B cell (primary cell): ENCODE measurements at regions not wholly inside any gene's neighbourhood (a gene's known extent, or its start where the extent isn't known, plus 50 kb on each side); places are given as distances from the start of the nearest gene placed in this dataset.

Experiments
- EZH2 ChIP-seq: IDR thresholded peaks from 2 replicates; pipeline ENCODE4 v1.6.1; 2012; ENCODE audit warnings: borderline replicate concordance, low read depth, mild to moderate bottlenecking, moderate library complexity, low read length; ENCODE audit not compliant: insufficient read depth, poor library complexity, severe bottlenecking
- TF ChIP-seq, protein P1 (sequence below): fragments of 200-600 bp; IDR thresholded peaks from one replicate; pipeline ENCODE4 v1.8.0; 2022; ENCODE audit warnings: antibody characterized with exemption, mild to moderate bottlenecking

DNA sequence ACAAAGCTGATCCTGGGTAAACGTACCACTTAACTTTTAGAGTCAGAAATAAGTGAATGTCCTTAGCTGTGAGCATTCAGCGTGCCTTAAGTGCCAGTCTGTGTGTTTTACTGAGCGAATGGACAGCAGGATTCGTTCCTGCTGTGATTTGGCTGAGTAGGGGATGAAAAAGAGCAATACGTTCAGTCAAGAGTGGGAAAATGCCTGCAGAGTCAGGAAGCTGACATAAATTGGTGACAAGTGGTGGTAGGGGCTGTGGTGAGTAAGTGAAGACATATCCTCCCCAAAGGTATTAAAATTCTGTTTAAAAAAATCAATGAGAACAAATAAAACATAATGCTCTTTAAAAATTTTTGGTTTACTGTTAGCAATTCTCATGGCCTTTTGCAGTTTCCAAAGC is 56.6 kb upstream of the TNIP3 start:
- TF ChIP-seq, protein P1, sequence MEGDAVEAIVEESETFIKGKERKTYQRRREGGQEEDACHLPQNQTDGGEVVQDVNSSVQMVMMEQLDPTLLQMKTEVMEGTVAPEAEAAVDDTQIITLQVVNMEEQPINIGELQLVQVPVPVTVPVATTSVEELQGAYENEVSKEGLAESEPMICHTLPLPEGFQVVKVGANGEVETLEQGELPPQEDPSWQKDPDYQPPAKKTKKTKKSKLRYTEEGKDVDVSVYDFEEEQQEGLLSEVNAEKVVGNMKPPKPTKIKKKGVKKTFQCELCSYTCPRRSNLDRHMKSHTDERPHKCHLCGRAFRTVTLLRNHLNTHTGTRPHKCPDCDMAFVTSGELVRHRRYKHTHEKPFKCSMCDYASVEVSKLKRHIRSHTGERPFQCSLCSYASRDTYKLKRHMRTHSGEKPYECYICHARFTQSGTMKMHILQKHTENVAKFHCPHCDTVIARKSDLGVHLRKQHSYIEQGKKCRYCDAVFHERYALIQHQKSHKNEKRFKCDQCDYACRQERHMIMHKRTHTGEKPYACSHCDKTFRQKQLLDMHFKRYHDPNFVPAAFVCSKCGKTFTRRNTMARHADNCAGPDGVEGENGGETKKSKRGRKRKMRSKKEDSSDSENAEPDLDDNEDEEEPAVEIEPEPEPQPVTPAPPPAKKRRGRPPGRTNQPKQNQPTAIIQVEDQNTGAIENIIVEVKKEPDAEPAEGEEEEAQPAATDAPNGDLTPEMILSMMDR, result no peak
- no peak for TF ChIP-seq EZH2
